H1 (cell line): ENCODE measurements at regions not wholly inside any gene's neighbourhood (a gene's known extent, or its start where the extent isn't known, plus 50 kb on each side); places are given as distances from the start of the nearest gene placed in this dataset.

Experiments used
- CTCF ChIA-PET: fragments of 300-600 bp; sonication (Branson Sonifier 250); formaldehyde crosslinking; loops from one replicate; lab custom pipeline; 2021; ENCODE audit not compliant: partially characterized antibody; lab: Charles Lee
- POLR2A ChIA-PET: fragments of 300-600 bp; sonication (Branson Sonifier 250); formaldehyde crosslinking; loops from one replicate; lab custom pipeline; 2021; ENCODE audit warnings: inconsistent platforms; ENCODE audit not compliant: partially characterized antibody; lab: Charles Lee
- DNase-seq, 2 experiments: peaks; one replicate each; pipeline versions ENCODE4 v3.0.0 to v3.0.0-alpha.2; 2010 to 2022; ENCODE audit warnings: low spot score in 2 of 2, low read depth in 1 of 2, mixed read lengths in 1 of 2
- FAIRE-seq: peaks from 2 replicates; lab custom pipeline; 2011; peaks lifted over from hg19 to GRCh38; lab: Jason Lieb, UNC
- H2AFZ ChIP-seq: 2 replicates; pipeline ENCODE4 v1.8.1; 2012; ENCODE audit warnings: low read length, inconsistent platforms
- H2AK5ac ChIP-seq: 2 replicates; pipeline ENCODE4 v1.6.1; 2013; ENCODE audit warnings: low read depth, low read length
- H2BK120ac ChIP-seq: replicated peaks from 2 replicates; pipeline ENCODE3; 2013; ENCODE audit warnings: low read depth, low read length, inconsistent platforms
- H2BK12ac ChIP-seq: 2 replicates; pipeline ENCODE4 v1.6.1; 2013; ENCODE audit warnings: low read depth, low read length
- H2BK15ac ChIP-seq: 2 replicates; pipeline ENCODE4 v1.6.1; 2013; ENCODE audit warnings: low read length
- H2BK20ac ChIP-seq: 2 replicates; pipeline ENCODE4 v1.6.1; 2013; ENCODE audit warnings: low read length
- H2BK5ac ChIP-seq: 2 replicates; pipeline ENCODE4 v1.6.1; 2013; ENCODE audit warnings: low read depth, low read length
- H3K14ac ChIP-seq: 2 replicates; pipeline ENCODE4 v1.6.1; 2013; ENCODE audit warnings: inconsistent platforms; ENCODE audit not compliant: insufficient read length
- H3K18ac ChIP-seq: 2 replicates; pipeline ENCODE4 v1.6.1; 2013; ENCODE audit warnings: low read length; ENCODE audit errors: extremely low read depth
- H3K23ac ChIP-seq: 2 replicates; pipeline ENCODE4 v1.6.1; 2013; ENCODE audit warnings: inconsistent platforms; ENCODE audit not compliant: insufficient read length
- H3K23me2 ChIP-seq: 2 replicates; pipeline ENCODE4 v1.6.1; 2013; ENCODE audit warnings: low read depth, low read length
- H3K27ac ChIP-seq: 2 replicates; pipeline ENCODE4 v1.6.1; 2011; ENCODE audit warnings: low read depth, low read length, inconsistent platforms
- H3K27me3 ChIP-seq, 4 experiments: replicated peaks in 1 of 4; 1 replicate in 1 of 4; 2 replicates in 3 of 4; pipeline versions ENCODE4 v1.6.1 to v1.8.1; 2011 to 2013; ENCODE audit warnings: low read length in 3 of 4, mild to moderate bottlenecking in 3 of 4, inconsistent platforms in 2 of 4, mixed read lengths in 2 of 4, moderate library complexity in 1 of 4; ENCODE audit not compliant: control insufficient read depth in 3 of 4, insufficient read depth in 3 of 4; ENCODE audit errors: extremely low read depth in 1 of 4
- H3K36me3 ChIP-seq, 4 experiments: 2 replicates each; pipeline versions ENCODE4 v1.6.1 to v1.8.1; 2011 to 2013; ENCODE audit warnings: mild to moderate bottlenecking in 4 of 4, low read length in 3 of 4, moderate library complexity in 2 of 4, control low read depth in 1 of 4, inconsistent platforms in 1 of 4; ENCODE audit not compliant: insufficient read depth in 4 of 4, control insufficient read depth in 2 of 4
- H3K4ac ChIP-seq: replicated peaks from 2 replicates; pipeline ENCODE3; 2013; ENCODE audit warnings: low read length, low read depth, mixed read lengths, inconsistent platforms; ENCODE audit not compliant: insufficient read length
- H3K4me1 ChIP-seq, 4 experiments: replicated peaks in 1 of 4; 1 replicate in 1 of 4; 2 replicates in 3 of 4; pipeline versions ENCODE4 v1.6.1 to v1.8.1; 2011 to 2013; ENCODE audit warnings: low read length in 3 of 4, inconsistent platforms in 2 of 4, mixed read lengths in 1 of 4; ENCODE audit not compliant: insufficient read depth in 4 of 4, control insufficient read depth in 3 of 4
- H3K4me2 ChIP-seq, 2 experiments: 2 replicates each; pipeline versions ENCODE4 v1.6.1 to v1.8.1; 2011 to 2013; ENCODE audit warnings: low read depth in 2 of 2, low read length in 2 of 2, control low read depth in 1 of 2, inconsistent platforms in 1 of 2, mild to moderate bottlenecking in 1 of 2; ENCODE audit not compliant: insufficient read depth in 1 of 2
- H3K4me3 ChIP-seq, 4 experiments: fragments of 200-600, 300-600 bp in 1 of 4; sonication (generic), shearing (Covaris generic), sonication (Bioruptor Twin) in 1 of 4; 2 replicates each; pipeline versions ENCODE4 v1.5.1 to v1.8.1; 2011 to 2016; ENCODE audit warnings: low read length in 4 of 4, low read depth in 3 of 4, control low read depth in 2 of 4, inconsistent platforms in 2 of 4, mild to moderate bottlenecking in 2 of 4, mixed read lengths in 1 of 4, moderate library complexity in 1 of 4; ENCODE audit not compliant: insufficient read depth in 2 of 4; ENCODE audit errors: extremely low read depth in 1 of 4
- H3K56ac ChIP-seq: replicated peaks from 2 replicates; pipeline ENCODE3; 2013; ENCODE audit warnings: low read depth, mild to moderate bottlenecking, mixed read lengths, low read length, inconsistent platforms; ENCODE audit not compliant: insufficient read length
- H3K79me1 ChIP-seq: 2 replicates; pipeline ENCODE4 v1.6.1; 2013; ENCODE audit warnings: low read depth, low read length, control low read depth
- H3K79me2 ChIP-seq, 2 experiments: 2 replicates each; pipeline versions ENCODE4 v1.6.1 to v1.8.1; 2012 to 2013; ENCODE audit warnings: low read length in 2 of 2, mild to moderate bottlenecking in 2 of 2, inconsistent platforms in 1 of 2; ENCODE audit not compliant: insufficient read depth in 2 of 2, control insufficient read depth in 1 of 2
- H3K9ac ChIP-seq, 4 experiments: replicated peaks in 1 of 4; 1 replicate in 1 of 4; 2 replicates in 3 of 4; pipeline versions ENCODE4 v1.6.1 to v1.8.1; 2011 to 2013; ENCODE audit warnings: low read depth in 3 of 4, low read length in 3 of 4, control low read depth in 2 of 4, mild to moderate bottlenecking in 2 of 4, moderate library complexity in 2 of 4, inconsistent platforms in 1 of 4; ENCODE audit errors: extremely low read depth in 1 of 4
- H3K9me3 ChIP-seq, 2 experiments: 2 replicates each; pipeline versions ENCODE4 v1.6.1 to v1.8.1; 2012 to 2013; ENCODE audit warnings: mild to moderate bottlenecking in 2 of 2, moderate library complexity in 2 of 2, control low read depth in 1 of 2, inconsistent platforms in 1 of 2, low read depth in 1 of 2, low read length in 1 of 2, mixed read lengths in 1 of 2; ENCODE audit not compliant: insufficient read depth in 2 of 2
- H4K20me1 ChIP-seq, 2 experiments: replicated peaks in 1 of 2; 2 replicates each; pipeline versions ENCODE3 to v1.8.1; 2011 to 2013; ENCODE audit warnings: inconsistent platforms in 2 of 2, low read length in 2 of 2, mild to moderate bottlenecking in 1 of 2; ENCODE audit not compliant: insufficient read depth in 2 of 2, control insufficient read depth in 1 of 2
- H4K5ac ChIP-seq: 2 replicates; pipeline ENCODE4 v1.6.1; 2013; ENCODE audit warnings: low read length, low read depth, mixed read lengths, inconsistent platforms; ENCODE audit not compliant: insufficient read length
- H4K8ac ChIP-seq: 2 replicates; pipeline ENCODE4 v1.8.0; 2013; ENCODE audit warnings: mild to moderate bottlenecking, moderate library complexity, low read length, inconsistent platforms; ENCODE audit not compliant: insufficient read depth; ENCODE audit errors: extremely low read depth
- H4K91ac ChIP-seq: replicated peaks from 2 replicates; pipeline ENCODE3; 2013; ENCODE audit warnings: low read length, mixed read lengths, inconsistent platforms; ENCODE audit not compliant: insufficient read length
- ASH2L ChIP-seq: fragments of 200-600, 300-600 bp; sonication (generic); IDR thresholded peaks from one replicate; pipeline ENCODE4 v1.7.1; 2017; ENCODE audit warnings: low read length
- EGR1 ChIP-seq: IDR thresholded peaks from 2 replicates; pipeline ENCODE4 v1.6.1; 2011; ENCODE audit warnings: low read depth, low read length, borderline replicate concordance
- EZH2 ChIP-seq: fragments of 200-600 bp; sonication (generic); IDR thresholded peaks from 2 replicates; pipeline ENCODE4 v1.7.1; 2012; ENCODE audit warnings: low read depth, mild to moderate bottlenecking, moderate library complexity, low read length, inconsistent platforms; ENCODE audit not compliant: severe bottlenecking
- GABPA ChIP-seq: IDR thresholded peaks from 2 replicates; pipeline ENCODE4 v1.6.1; 2011; ENCODE audit warnings: mild to moderate bottlenecking, low read length, moderate library complexity, borderline replicate concordance; ENCODE audit not compliant: insufficient read depth
- HDAC6 ChIP-seq: IDR thresholded peaks from one replicate; pipeline ENCODE4 v1.7.1; 2012; ENCODE audit warnings: low read depth, mild to moderate bottlenecking, inconsistent platforms, low read length, moderate library complexity
- SP4 ChIP-seq: IDR thresholded peaks from 2 replicates; pipeline ENCODE4 v1.6.1; 2012; ENCODE audit warnings: low read length, inconsistent platforms
- TBP ChIP-seq: IDR thresholded peaks from 2 replicates; pipeline ENCODE4 v1.6.1; 2011; ENCODE audit warnings: low read depth, low read length, improper control_type of control experiment
- WGBS, 2 experiments: shearing (Covaris generic) in 1 of 2; methylation state at CpG; one replicate each; pipeline versions ENCODE4 v1.1.6 to v1.1.7; 2013 to 2015; ENCODE audit warnings: low lambda C conversion rate in 2 of 2, mixed read lengths in 2 of 2, inconsistent platforms in 1 of 2, low coverage in 1 of 2, missing lambda C conversion rate in 1 of 2; ENCODE audit not compliant: insufficient replicate concordance in 2 of 2, insufficient coverage in 1 of 2, insufficient read length in 1 of 2; ENCODE audit errors: extremely low coverage in 1 of 2, missing lambda C conversion rate in 1 of 2; 5-methylcytosine and 5-hydroxymethylcytosine counted together

GRCh38 chr6:49030251-49031020 is 432.6 kb downstream of the MMUT start:
- no peak for FAIRE-seq
- POLR2A ChIA-PET = interaction anchor here (0.6 kb wide), 1 partner anchor 59 kb away, joined by 3 read pairs; no protein-coding TSS in a partner anchor

More at GRCh38 chr6:49030251-49031020, 432.6 kb downstream of the MMUT start:
- Histone ChIP-seq H3K4me1 (no peaks in the 10 kb centered on the region), H4K5ac (no peak overlapping the region), H2BK20ac (no peak overlapping the region), H3K79me2 (no peaks in the 10 kb centered on the region), H3K36me3 (no peaks in the 10 kb centered on the region), H3K9me3 (no peaks in the 10 kb centered on the region; a peak in 1 of 4 replicates), H3K27me3 (no peaks in the 10 kb centered on the region), H2BK120ac (no peak overlapping the region), H2BK5ac (no peak overlapping the region), H2AK5ac (no peak overlapping the region), H3K23me2 (no peaks in the 10 kb centered on the region), H4K91ac (no peak overlapping the region), H3K4ac (no peak overlapping the region), H3K79me1 (no peaks in the 10 kb centered on the region), H4K8ac (no peak overlapping the region), H3K56ac (no peak overlapping the region), H4K20me1 (no peaks in the 10 kb centered on the region), H3K4me3 (no peak overlapping the region), H3K14ac (no peak overlapping the region), H3K23ac (no peak overlapping the region), H2BK12ac (no peak overlapping the region), H2AFZ (no peak overlapping the region), H3K18ac (no peak overlapping the region), H3K4me2 (no peak overlapping the region)
- CTCF ChIA-PET = no interaction called here
- 95% methylated on average over 1 of the region's 1 CpG; no CpG with 5 or more reads in 1 of the 2 experiments for WGBS, 2 experiments
- TF ChIP-seq TBP = no peak
- TF ChIP-seq SP4 = no peak
- no peak for TF ChIP-seq HDAC6
- TF ChIP-seq EGR1 = no peak
- no peak for TF ChIP-seq EZH2
- no peak for TF ChIP-seq GABPA
- no peak for TF ChIP-seq ASH2L
- TF ChIP-seq, all 59 proteins: peak for 0
- no peak overlapping the region for H3K27ac ChIP-seq
- no peak overlapping the region for H2BK15ac ChIP-seq
- no peak for DNase-seq
- no peak overlapping the region for H3K9ac ChIP-seq
